H54 (cell line): ENCODE measurements at regions not wholly inside any gene's neighbourhood (a gene's known extent, or its start where the extent isn't known, plus 50 kb on each side); places are given as distances from the start of the nearest gene placed in this dataset.

ENCODE experiments used
- DNase-seq: peaks from one replicate; pipeline ENCODE4 v3.0.0; 2011; ENCODE audit warnings: low spot score, mixed read lengths; ENCODE audit not compliant: insufficient read length
- FAIRE-seq: peaks from 3 replicates; lab custom pipeline; 2011; peaks lifted over from hg19 to GRCh38; lab: Jason Lieb, UNC
- POLR2A ChIP-seq: IDR thresholded peaks from 2 replicates; pipeline ENCODE4 v1.6.1; 2011; ENCODE audit warnings: low read depth, mild to moderate bottlenecking, low read length

DNA sequence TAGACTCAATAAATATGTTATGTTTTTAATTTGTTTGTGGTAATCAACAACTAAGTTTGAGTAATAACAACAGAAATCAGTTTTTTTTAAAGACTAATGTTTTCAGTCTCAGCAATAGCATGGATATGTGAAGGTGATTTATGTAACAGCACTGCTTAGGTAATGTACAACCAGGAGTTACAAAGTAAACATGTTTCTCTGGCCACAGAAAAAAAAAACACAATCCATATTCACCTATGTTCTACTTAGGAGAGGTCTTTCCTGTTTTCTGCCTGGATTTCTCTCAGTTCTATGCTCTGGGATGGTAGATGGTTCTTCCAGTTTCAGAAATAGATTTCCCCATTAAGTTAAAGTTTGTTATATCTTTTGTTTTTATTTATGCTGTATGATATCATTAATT lies 579.4 kb downstream of the SI start:
- no peak for TF ChIP-seq POLR2A
- FAIRE-seq (no peak), DNase-seq (no peak)

DNA sequence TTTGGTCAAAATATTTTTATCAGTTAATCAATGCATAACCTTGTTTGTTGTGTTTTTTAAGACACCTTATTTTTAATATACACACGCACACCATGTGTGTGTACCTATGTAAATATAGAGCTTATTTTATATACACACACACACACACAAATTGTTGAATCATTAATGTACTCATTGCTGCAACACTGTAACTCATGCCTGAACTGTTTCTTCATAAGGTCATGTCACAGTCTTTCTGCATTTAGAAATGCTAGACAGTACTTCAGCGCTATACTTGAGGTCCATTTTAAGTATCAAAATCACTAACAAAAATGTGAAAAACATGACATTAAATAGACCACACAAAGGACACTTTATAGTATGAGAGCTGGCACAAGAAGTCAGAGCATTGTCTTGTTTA lies 589.4 kb downstream of the SI start:
- no peak for TF ChIP-seq POLR2A
- no peak for FAIRE-seq

DNA sequence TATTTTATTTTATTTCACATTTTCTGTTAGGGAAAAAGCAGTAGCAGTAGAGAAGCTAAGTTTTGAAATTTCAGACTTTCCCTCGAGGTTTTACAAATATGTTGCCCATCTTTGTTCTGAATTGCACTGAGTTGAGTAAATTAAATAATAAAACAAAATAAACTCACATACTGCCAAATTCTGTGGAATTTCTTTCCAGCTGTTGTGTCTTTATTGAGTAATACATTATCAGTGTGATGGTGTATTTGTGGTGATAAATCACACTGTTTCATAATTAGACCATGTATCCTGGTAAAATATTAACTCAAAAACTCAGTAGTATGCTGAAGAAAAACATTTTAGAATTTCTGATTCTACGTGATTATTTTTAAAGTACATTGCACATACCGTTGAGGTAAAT lies 592.1 kb downstream of the SI start:
- DNase-seq (no peak), FAIRE-seq (no peak)
- no peak for TF ChIP-seq POLR2A

More for the DNA sequence above, 589.4 kb downstream of the SI start:
- no peak for DNase-seq

DNA sequence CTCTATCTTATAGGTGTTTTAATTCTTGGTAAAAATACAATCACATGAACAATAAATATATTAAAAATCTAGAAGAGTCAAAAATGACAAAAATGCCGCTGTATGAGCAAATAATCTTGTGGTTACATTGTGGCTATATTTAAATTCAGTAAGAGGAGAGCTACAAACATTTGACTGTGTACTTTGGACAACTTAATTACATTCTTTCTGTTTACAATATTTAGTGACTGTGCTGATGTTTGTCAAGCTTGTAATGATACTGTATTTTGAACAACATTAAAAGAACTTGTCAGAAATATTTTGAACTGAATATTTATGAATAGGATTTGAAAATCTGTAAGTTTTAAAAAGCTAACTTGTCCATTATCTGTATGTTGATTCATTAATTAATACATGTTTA lies 598.3 kb downstream of the SI start:
- no peak for FAIRE-seq
- no peak for DNase-seq

DNA sequence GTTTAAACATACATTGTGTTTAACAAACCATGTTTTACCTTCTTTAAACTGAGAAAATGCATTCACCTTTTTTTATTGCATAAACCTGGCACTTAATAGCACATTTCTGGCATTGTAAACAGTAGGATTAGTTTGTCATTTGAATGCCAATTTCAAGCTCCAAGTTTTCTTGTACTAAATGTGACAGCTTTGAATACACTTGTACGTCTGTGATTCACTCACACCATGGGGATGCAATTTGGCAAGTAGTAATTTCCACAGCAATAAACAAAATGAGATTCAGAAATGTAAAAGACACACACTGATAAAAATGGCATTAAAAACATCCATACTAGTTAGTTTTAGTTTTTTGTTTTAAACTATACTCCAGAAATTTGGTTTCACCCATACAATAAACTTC lies 598.9 kb downstream of the SI start:
- no peak for DNase-seq
- no peak for TF ChIP-seq POLR2A
- FAIRE-seq: no peak

More for the DNA sequence above, 598.3 kb downstream of the SI start:
- TF ChIP-seq POLR2A: no peak

DNA sequence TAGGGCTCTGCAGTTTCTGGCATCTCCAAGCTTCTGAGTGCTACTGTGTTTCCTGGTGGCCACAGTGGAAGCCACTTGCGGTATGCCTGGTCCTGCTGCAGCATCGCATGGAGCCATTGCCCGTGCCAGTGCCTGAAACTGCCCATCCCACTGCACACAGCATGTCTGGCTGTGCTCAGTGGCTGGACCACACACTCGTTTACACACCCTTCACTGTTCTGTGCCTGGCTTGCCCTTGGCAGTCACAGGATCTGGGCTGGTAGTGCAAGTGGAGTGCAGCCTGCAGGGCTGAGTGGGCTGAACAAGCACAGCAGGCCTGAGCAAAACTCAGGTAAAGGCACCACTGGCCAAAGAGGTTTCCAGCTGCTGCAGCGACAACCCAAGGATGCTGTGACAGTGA lies 600.0 kb downstream of the SI start:
- no peak for FAIRE-seq
- DNase-seq: no peak
- no peak for TF ChIP-seq POLR2A

DNA sequence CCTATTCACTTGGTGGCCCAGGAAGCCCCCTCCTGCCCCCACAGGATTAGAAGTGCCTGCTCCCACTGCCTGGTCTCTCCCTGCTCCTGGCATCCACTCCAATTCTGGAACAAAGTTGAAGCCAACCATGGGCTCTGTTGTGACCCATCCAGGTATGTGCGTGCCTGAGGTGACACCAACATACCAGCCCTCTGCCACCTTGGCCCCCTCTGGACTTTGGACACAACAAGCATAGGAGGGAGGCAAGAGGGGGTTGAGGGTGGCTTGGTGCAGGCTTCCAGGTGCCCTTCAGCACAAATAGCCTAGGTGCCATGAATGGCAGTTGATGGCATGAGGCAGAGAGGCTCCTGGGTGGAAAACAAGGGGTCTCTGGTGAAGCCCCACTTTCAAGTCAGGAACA lies 600.9 kb downstream of the SI start:
- no peak for TF ChIP-seq POLR2A
- FAIRE-seq (no peak), DNase-seq (no peak)

DNA sequence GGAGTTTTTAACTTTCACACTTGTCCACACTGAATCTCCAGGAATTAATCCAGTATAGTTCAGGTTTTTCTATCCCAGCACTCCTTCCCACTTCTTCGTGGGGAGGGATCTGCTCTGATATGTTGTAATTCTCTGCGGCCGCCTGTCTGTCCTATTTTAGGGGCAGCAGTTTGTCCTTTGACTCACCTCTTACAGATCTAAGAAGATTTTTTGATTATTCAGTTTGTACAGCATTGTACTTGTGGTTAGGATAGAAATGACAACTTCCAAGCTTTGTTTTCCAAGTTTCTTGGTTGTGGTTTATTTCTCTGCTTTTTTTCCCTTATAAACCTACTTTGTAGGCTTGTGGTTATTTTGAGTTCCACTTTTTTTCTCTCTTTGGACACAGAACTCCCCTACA lies 601.7 kb downstream of the SI start:
- FAIRE-seq (no peak), DNase-seq (no peak)
- no peak for TF ChIP-seq POLR2A

DNA sequence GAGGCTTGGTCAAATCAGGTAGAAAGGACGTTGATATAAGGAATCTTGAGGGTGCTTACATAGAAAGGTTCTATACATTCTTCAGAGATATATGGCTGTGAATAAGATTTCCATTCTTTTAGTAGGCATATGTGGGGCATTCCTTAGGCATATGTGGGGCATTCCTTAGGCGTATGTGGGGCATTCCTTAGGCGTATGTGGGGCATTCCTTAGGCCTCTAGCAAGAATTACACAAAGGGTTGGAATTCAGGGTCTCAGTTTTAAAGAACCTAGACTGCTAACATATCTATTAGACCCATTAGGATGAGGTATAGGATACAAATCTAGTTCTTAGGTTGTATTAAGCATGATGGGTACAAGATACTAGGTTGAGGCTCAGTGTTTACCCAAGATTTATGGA lies 607.8 kb downstream of the SI start:
- FAIRE-seq (no peak), DNase-seq (no peak)
- no peak for TF ChIP-seq POLR2A

DNA sequence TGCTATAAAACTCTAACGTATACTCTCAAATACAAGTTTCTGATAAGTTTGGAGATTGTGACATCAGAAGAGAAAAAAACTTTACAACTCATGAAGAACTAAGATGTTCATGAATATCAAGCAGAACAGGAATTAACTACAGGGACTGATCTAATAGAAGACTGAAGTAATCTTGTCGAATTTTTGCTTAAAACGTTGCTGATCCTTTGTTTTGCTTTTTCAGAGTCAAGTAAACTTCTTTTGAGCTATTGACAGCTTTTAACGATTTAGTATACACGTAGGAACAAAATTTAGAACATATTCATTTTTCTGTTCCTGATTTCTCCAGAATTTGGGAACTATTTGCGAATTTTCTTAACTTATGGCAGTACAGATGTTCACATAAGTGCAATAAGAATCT lies 610.2 kb downstream of the SI start:
- TF ChIP-seq POLR2A: no peak
- DNase-seq: no peak
- no peak for FAIRE-seq

DNA sequence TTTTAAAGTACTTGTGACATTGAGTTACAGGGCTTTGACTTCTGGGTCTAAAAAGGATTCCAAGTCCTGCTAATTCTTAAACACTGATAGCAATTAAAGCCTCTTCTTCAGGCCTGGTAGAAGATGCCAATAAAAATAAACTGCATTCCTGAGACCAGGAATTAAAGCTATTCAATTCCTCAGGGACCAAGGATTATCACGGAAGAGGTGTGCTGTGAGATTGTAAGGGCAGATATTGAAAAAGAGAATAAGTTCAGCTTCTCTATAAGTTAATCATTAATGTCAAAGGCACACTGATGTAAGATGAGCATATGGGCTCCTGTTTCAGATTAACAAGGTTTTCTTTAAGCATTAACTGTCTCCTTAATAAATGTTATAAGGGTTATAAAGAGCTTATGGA lies 611.3 kb downstream of the SI start:
- no peak for FAIRE-seq
- TF ChIP-seq POLR2A: no peak
- no peak for DNase-seq

DNA sequence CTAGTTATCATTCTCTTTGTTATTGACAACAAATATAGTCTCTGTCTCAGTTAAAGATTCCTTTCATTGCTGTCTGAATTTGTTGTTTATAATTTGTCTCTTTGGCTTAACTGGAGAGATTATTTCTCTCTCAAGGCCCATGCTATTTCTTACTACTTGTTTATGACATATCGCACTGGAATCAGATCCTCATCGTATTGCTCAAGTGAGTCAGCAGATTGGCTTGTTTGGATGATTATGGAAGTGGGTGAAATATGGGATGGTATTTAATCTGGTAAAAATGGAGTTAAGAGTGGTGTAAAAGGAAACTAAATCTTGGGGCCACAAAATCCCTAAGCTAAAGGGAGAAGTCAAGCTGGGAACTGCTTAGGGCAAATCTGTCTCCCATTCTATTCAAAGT lies 613.1 kb downstream of the SI start:
- no peak for DNase-seq
- TF ChIP-seq POLR2A: no peak

DNA sequence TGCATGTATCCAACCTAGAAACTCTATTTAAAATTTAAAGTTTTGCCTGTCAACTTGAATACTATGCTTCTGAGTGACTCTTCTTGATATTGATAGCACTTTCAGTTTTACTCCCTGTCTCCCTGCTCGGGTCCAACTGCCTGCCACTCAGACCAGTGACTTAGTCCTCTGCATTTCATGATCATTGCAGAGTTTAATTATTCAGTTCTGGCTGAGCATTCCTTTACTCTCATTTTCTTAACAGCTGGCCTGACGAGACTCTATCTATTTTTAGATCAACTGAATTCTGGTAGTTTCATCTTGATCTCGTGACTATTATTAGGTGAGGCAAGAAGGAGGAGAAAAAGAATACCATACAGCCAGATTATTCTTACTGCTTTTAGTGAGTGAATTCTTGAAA lies 617.4 kb downstream of the SI start:
- DNase-seq (no peak), FAIRE-seq (peak; percentile 81)
- no peak for TF ChIP-seq POLR2A

More for the DNA sequence above, 613.1 kb downstream of the SI start:
- FAIRE-seq: peak; percentile 96

DNA sequence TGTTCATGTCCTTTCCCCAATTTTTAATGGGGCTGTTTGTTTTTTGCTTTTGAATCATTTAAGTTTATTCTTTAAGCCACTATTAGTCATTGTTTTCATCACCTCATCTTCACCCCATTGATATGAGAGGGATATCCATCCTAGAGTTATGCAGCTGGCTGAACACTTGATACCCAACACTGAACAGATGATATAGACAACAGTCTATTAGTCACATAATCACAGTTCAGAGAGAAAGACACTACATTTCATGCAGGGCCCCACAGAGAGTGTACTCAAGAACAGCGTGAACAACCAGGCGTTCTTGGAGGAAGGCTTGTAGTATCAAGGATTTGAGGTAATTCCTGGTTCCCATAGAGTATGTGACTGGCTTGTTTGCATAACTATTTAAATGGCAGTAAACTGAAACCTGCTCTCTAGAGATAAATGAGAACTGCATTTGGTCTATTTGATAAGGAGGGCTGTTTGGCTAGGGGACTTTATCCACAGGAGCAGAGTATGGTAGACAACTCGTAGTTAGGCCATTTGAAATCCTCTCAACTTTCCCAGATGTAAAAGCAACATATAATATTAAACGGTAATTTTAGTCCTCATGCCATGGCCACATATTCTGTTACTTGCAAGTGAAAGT lies 618.7 kb downstream of the SI start:
- DNase-seq (no peak), FAIRE-seq (peak; percentile 92)
- no peak for TF ChIP-seq POLR2A

DNA sequence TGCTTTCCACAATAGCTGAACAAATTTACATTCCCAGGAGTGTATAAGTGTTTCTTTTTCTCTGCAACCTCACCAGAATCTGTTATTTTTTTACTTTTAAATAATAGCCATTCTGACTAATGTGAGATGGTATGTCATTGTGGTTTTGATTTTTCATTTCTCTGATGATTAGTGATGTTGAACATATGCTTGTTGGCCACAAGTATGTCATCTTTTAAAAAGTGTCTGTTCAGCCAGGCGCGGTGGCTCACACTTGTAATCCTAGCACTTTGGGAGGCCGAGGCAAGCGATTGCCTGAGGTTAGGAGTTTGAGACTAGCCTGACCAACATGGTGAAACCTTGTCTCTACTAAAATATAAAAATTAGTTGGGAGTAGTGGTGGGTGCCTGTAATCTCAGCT lies 619.3 kb downstream of the SI start:
- no peak for TF ChIP-seq POLR2A
- FAIRE-seq: peak; percentile 67

More for the DNA sequence above, 619.3 kb downstream of the SI start:
- DNase-seq: no peak
